HL-60 (cell line): ENCODE measurements at regions not wholly inside any gene's neighbourhood (a gene's known extent, or its start where the extent isn't known, plus 50 kb on each side); places are given as distances from the start of the nearest gene placed in this dataset.

Source experiments
- POLR2AphosphoS5 ChIP-seq: IDR thresholded peaks from 2 replicates; pipeline ENCODE4 v1.6.1; 2012; ENCODE audit warnings: low read depth
- TF ChIP-seq, protein P1 (sequence below): IDR thresholded peaks from one replicate; pipeline ENCODE4 v1.5.1; 2011; ENCODE audit warnings: low read length, control low read depth, inconsistent platforms; ENCODE audit not compliant: insufficient read depth

DNA sequence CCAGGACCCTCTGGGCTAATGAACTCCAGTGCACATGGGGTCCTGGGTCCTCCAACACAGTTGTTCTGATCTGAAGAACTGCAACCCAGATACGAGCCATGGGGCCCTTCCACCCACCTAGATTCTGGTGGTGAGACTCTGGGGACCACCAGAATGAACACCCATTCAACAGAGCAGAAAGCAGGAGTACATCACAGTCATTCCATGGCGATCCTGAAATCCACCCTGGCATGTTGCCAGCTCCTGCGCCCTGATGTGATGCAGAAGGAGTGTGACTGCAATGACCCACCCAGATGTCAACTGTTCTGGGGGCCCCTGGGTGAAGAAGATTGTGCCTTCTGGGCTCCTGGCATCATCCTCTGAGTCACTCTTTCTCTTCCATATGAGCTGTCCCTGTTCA lies 211.6 kb downstream of the KIF26A start:
- TF ChIP-seq, protein P1, sequence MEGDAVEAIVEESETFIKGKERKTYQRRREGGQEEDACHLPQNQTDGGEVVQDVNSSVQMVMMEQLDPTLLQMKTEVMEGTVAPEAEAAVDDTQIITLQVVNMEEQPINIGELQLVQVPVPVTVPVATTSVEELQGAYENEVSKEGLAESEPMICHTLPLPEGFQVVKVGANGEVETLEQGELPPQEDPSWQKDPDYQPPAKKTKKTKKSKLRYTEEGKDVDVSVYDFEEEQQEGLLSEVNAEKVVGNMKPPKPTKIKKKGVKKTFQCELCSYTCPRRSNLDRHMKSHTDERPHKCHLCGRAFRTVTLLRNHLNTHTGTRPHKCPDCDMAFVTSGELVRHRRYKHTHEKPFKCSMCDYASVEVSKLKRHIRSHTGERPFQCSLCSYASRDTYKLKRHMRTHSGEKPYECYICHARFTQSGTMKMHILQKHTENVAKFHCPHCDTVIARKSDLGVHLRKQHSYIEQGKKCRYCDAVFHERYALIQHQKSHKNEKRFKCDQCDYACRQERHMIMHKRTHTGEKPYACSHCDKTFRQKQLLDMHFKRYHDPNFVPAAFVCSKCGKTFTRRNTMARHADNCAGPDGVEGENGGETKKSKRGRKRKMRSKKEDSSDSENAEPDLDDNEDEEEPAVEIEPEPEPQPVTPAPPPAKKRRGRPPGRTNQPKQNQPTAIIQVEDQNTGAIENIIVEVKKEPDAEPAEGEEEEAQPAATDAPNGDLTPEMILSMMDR: no peak
- TF ChIP-seq POLR2AphosphoS5: no peak
